Dermis blood vessel endothelial cell (primary cell): ENCODE measurements at regions not wholly inside any gene's neighbourhood (a gene's known extent, or its start where the extent isn't known, plus 50 kb on each side); places are given as distances from the start of the nearest gene placed in this dataset.

Source experiments
- DNase-seq: peaks from one replicate; pipeline ENCODE4 v3.0.0; 2010

DNA sequence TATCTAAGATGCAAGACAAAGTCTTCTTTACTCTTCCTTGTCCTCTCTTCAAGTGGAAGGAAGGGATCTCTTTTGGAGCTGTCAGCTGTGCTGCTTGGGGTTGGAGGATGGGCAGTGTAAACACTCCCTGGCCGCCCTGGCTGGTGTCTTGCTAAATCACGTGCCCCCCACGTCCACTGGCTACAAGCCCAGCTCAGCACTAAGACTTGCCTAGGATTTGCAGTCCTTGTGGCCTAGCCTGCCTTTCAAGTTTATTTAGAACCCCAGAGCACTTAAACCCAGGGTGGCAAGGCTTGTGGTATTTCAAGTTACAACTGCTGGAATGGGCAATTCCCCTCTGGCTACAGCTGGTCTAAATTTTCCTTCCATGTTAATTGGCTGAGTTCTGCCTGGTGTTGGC is 272.4 kb upstream of the MYO3A start:
- DNase-seq, result no peak

DNA sequence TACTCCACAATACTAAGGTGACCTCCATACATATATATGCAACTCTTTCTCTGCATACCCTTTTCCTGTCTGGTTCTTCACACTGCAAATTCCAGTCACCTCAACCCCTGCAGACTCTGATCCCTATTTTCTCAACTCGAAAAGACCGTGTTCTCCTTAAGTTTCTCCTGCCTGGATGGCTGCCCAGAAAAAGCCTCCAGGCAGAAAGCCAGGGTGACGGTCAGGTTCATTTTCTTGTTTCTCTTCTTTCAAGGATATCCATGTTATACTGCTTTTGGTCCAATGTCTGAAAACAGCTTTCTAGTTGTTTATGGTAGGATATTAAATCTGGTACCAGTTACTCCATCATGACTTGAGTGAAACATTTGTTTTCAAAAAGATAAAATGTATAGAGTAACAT is 267.8 kb upstream of the MYO3A start:
- no peak for DNase-seq

- no peak for DNase-seq
These were observed 258.8 kb upstream of the MYO3A start for GRCh38 chr10:25675204-25675603.

DNA sequence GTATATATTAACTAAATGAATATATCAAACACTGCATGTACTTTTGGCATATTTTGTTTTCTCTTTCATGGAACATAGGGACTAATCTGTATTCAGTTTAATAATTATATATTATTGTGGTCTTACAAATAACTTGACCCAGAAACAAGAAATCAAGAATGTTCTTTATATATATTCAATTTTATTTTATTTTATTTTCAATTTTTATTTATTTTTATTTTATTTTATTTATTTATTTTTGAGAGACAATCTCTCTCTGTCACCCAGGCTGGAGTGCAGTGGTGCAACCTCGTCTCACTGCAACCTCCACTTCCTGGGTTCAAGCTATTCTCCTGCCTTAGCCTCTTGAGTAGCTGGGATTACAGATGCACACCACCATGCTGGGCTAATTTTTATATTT is 258.4 kb upstream of the MYO3A start:
- no peak for DNase-seq

DNA sequence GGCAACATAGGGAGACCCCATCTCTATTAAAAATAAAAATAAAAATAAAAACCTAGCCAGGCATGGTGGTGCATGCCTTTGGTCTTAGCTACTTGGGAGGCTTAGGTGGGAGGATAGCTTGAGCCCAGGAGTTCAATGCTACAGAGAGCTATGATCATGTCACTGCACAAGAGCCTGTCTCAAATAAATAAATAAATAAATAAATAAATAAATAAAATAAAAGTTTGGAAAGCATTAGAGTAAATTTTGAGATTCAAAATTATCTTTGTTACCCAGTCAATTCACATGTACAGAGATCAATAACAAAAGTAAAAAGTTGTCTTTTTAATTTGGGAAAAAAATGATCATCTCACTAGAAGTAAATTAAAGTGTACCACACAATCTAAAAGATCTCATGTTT is 255.8 kb upstream of the MYO3A start:
- DNase-seq, result no peak

GRCh38 chr10:25678666-25679065 is 255.4 kb upstream of the MYO3A start:
- no peak for DNase-seq

- no peak for DNase-seq
These were observed 251.7 kb upstream of the MYO3A start for GRCh38 chr10:25682203-25682851.

- DNase-seq, result no peak
These were observed 250.7 kb upstream of the MYO3A start for GRCh38 chr10:25683344-25683743.

DNA sequence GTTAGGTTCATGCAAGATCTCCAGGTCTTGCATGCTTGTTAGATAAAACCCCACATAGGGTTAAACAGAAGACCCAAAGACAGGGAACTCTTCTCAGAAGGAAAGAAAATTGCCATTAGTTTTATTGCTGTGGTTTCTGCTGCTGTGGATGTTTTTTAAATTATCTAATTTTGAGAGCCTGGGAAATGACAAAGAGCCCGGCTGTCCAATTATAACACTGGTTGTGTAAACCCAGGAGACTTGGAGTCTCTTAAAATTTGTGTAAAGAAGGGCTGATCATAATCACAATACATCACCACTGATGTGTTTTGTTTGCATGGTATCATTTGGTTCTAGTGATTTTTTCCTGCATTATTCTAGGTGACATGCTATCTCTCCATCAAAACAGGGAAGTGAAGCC is 246.5 kb upstream of the MYO3A start:
- DNase-seq, result no peak

DNA sequence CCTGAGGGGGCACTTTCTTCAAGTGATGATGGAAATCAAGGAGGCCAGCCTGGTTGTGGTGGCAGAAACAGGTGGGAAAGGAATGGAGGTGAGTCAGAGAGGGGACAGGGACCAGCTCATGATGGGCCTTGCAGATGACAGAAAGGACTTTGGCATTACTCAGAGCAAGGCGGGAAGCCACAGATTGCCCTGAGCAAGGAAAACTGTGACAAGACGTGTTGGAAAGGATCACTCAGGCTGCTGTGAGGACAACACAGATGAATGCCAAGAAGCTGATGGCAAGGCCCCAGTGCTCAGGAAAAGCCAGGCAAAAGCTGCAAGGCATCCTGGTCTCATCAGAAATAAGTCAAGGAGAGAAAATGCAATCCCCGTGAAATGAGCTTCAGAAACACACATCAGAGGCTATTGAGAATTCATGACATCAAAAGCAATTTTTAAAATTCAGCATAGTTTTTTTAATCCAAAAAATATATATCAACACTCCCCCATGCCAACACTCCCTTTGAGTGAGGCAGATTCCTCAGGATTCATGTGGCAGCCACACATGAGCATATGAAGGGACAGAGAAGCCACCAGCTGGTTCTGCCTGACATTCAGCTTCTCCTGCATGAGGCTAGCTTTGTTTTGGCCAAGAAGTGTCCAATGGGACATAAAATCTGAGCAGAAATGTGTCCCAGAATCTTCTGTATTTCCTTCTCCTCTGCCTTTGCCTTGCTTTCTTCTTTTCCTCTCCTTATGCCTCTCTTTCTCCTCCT is 244.5 kb upstream of the MYO3A start:
- no peak for DNase-seq

DNA sequence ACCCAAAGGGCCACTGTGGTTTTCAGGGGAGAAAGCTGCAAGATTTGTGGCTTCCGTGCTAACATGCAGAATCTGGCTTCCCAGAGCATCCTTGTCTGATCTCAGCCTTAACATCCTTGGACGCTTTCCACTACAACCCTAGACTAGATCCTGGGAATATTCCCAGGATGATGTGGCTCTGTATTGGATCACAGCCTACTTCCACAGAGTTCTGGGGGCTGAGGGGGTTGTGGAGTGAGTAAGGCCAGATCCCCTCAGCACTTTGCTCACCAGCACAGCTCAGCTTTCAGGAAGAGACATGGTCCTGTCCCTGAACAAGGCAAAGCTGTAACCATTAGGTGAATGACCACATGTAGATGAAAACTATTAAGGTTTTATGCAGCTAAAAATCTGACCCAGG is 241.3 kb upstream of the MYO3A start:
- DNase-seq, result no peak

GRCh38 chr10:25694206-25694933 is 239.7 kb upstream of the MYO3A start:
- DNase-seq, result no peak

DNA sequence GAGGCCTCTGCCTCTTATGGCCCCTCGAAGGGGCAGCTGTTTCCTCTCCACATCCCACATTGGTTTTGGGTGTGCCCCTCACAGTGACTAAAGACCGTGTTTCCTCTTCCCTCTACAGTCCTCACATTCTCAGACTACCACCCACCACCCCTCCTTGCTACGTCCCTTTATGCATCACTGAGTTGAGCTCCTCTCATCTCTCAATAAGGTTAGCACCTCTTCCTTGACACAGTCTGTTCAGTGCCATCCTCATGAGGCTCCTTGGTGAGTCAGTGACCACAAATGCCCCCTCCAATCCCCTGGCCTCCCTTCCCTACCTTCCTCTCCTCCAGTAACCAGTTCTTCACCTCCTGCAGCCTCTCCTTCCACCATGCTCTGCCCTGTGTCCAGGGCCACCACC is 239.1 kb upstream of the MYO3A start:
- no peak for DNase-seq

DNA sequence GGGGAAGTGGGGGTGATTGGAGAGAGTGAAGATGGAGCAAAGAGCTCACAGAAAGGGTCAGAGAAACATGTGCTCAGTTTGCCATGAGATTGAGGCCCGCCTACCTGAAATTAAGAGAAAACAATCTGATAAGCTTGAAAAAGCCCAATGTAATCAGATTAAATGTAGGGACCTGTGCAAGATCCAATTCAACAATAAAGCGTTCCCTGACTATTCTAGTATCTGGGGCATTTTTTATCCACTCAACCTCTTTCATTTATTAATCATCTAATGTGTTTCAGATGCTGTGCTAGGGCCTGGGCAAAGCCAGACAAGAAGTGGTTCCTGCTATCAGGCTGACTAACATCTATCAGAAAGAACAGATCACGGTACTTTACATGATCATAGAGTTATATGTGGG is 238.4 kb upstream of the MYO3A start:
- no peak for DNase-seq

- DNase-seq, result no peak
These were observed 237.9 kb upstream of the MYO3A start for GRCh38 chr10:25696013-25696708.

GRCh38 chr10:25697412-25697811 is 236.6 kb upstream of the MYO3A start:
- no peak for DNase-seq

DNA sequence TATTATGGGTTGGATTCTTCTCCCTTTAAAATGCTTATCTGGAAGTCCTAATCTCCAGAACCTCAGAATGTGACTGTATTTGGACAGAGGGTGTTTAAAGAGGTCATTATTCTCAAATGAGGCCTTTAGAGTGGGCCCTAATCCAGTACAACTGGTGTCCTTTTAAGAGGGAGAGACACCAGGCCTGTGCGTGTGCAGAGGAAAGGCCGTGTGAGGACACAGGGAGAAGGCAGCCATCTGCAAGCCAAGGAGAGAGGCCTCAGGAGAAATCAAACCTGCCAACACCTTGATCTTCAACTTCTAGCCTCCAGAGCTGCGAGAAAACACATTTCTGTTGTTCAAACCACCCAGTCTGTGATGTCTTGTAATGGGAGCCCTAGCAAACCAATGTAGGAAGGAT is 235.4 kb upstream of the MYO3A start:
- no peak for DNase-seq

- no peak for DNase-seq
These were observed 234.4 kb upstream of the MYO3A start for GRCh38 chr10:25699631-25700030.

DNA sequence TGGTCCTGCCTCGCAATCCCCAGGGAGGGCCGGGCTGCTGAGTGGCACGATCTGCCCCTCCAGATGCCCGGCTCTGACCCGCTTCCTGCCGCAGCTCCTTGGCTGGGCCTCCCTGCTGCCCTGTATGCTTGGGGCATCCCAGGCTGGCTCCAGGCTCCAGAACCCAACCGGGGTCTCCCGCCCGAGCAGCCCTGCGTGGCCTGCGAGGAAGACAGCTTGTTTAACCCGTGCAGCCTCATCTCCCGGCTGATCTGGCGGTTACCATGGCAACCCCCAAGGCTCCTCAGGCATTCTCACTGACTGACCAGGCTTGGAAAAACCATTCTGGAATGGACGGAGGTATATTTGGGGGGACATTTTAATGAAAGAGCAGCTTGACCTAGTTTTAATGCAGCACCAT is 232.4 kb upstream of the MYO3A start:
- DNase-seq, result no peak

GRCh38 chr10:25704622-25705021 is 229.4 kb upstream of the MYO3A start:
- no peak for DNase-seq

DNA sequence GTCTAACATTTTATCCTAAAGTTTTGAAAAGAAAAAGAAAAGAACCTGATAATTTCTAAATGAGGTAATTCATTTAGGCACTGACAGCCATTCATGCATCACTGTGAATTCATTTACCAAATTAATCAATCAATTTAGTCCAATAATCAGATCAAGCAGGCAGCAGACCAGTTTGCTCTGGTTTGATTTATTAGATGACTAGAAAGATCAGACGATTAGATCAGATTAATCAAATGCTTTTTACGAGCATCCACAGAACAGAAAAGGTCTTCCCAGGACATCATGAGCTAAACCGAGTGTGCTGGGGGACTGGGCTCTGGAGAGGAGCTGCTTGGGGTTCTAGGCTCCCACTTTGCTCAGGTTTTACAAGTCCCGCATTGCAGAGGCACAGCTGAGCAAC is 226.5 kb upstream of the MYO3A start:
- DNase-seq, result no peak

DNA sequence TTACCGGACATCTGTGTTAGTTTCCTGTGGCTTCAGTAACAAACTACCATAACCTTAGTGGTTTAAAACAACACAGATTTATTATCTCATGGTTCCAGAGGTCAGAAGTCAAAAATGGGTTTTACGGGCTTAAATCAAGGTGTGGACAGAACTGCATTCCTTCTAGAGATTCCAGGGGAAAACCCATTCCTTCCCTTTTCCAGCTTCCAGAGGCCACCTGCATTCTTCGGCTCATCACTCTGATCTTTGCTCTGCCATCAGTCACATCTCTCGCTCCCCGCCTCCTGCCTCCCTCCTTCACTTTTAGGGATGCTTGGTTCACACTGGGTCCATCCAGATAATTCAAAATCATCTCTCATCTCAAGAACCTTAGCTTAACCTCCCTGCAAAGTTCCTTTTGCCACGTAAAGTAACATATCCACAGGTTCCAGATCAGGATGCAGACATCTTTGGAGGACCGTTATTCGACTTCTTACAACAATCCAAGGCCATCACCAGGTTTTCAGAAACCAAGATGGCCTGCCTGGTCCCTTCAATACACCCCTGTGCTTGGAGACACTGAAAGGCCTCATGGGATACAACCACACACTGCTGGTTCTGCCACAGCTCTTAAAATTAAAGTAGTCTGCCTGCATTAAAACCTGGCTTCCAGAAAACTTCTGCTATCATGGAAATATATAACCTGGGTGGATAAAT is 225.9 kb upstream of the MYO3A start:
- no peak for DNase-seq

DNA sequence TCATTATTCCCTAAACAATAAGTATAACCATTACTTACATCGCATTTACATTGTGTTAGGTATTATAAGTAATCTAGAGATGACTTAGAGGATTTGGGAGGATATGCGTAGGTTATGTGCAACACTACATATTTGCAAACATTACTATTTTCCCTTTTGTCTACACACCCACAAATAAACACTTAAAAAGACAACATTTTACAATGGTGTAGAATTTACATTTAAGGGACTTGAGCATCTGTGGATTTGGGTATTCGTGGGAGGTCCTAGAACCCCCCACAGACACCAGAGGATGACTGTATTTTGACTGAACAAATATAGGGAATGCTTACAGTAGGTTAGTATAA is 220.2 kb upstream of the MYO3A start:
- no peak for DNase-seq
